ENCODE measurements at regions not wholly inside any gene's neighbourhood (a gene's known extent, or its start where the extent isn't known, plus 50 kb on each side); places are given as distances from the start of the nearest gene placed in this dataset.

DNA sequence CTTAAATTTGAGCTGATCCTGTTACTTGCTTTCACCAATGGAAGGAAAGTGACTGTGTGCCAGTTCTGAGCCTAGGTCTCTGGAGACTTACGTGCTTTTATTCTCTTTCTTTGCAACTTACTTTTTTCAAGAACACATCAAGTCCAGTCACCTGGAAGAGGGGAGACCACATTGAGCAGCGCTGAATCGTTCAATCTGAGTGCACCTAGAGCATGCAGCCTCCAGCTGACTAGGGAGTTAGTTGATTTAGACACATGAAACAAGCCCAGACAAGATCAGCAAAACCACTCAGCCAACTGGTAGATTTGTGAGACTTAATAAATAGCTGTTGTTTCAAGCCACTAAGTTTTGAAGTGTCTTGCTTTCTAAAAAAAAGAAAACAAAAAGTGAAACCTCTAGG lies 1014.8 kb upstream of the FBXO33 start:
- H3K4me3 Mint-ChIP-seq, result no peak overlapping the region
- no peaks in the 10 kb centered on the region for H3K9me3 Mint-ChIP-seq
- no peaks in the 10 kb centered on the region for H3K36me3 Mint-ChIP-seq
- no peak overlapping the region for H3K27ac Mint-ChIP-seq
- H3K4me1 Mint-ChIP-seq, result no peaks in the 10 kb centered on the region
- no peaks in the 10 kb centered on the region for H3K27me3 Mint-ChIP-seq

DNA sequence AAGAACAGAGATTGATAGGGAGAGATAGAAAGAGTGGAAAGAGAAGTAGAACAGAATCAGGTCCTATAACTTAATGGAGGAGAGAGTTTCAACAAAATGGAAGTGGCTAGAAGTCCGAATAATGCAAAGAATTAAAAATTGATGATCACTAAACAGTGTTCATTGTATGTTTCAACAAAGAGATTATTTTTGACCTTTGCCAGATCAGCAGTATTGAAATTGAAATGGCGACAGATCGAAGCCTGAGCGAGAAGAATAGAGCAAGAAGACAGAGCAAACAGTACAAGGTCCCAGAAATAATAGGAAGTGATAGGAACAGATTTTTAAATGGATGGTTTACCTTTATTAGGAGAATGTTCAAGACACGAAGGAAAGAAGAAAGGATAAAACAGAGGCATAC lies 1012.8 kb upstream of the FBXO33 start:
- H3K27ac Mint-ChIP-seq, result no peak overlapping the region
- no peak overlapping the region for H3K4me3 Mint-ChIP-seq
- no peaks in the 10 kb centered on the region for H3K4me1 Mint-ChIP-seq
- H3K36me3 Mint-ChIP-seq, result no peaks in the 10 kb centered on the region
- no peaks in the 10 kb centered on the region for H3K9me3 Mint-ChIP-seq
- H3K27me3 Mint-ChIP-seq, result no peaks in the 10 kb centered on the region

DNA sequence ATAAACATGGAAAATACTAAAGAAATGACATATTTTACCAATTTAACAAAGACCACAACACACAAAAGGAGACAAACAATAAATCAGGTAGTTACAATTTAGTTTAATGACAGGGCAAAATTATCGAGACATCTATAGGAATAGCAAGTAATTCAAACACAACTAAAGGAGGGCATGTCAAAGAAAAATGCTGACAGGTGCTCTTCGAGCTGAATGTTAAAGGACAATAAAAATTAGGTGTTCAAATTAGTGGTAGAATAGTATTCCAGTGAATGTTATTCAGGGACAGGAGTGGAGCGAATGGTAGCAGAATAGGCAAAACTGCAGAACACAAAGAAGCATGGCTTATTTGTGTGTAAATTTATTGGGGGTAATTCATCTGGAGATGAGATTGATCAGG lies 1004.3 kb upstream of the FBXO33 start:
- Mint-ChIP-seq H3K27me3 (no peaks in the 10 kb centered on the region), H3K27ac (no peak overlapping the region), H3K4me1 (no peaks in the 10 kb centered on the region), H3K4me3 (no peak overlapping the region), H3K9me3 (no peaks in the 10 kb centered on the region), H3K36me3 (no peaks in the 10 kb centered on the region)

DNA sequence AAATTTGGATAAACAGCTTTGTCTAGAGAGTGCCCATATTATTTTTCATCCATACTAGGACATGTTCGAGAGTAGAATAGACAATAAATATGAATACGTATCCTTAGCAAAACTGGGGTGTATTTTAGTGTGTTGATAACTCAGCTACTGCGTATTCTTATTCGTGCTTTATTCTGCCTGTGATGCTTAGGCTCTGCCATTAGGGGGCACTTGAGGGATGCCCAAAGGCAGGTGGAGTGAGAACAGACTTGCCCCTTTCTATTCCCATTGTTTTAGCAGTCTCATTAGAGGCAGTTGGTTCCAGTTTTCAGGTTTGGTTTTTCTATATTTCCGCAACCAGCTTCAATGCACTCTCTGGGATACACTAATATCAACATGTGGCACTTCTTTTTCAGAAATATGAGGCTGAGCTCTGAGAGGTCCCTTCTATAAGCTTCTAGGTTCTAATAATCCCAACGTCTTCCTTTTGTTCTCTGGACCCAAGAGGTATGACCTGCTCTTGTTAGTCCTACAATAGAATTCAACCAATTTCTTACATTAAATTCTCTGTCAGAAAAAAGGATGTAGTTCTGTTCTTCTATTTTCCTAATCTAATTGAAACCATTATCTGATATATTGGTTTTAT lies 985.7 kb upstream of the FBXO33 start:
- Mint-ChIP-seq H3K27ac (no peak overlapping the region), H3K36me3 (no peaks in the 10 kb centered on the region), H3K27me3 (no peaks in the 10 kb centered on the region), H3K9me3 (no peaks in the 10 kb centered on the region), H3K4me1 (no peaks in the 10 kb centered on the region), H3K4me3 (peak overlapping the region; percentile 3)

DNA sequence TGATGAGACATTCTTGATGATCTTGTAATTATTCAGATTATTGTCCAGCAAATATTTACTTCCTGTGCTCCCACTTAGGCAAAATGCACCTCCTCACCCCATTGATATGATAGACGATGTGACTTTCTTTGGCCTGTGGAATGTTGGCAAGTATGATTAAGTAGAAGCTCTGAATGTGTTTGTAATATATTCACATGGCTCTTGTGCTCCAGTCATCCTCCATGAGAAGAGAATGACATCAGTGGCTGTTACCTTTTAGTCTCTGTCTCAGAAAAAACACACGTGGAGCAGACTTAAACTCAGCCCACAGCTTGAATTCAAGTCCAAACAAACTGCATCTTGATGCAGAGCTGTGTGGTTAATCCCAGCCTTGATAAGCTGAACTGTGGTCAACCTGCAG lies 984.3 kb upstream of the FBXO33 start:
- no peaks in the 10 kb centered on the region for H3K36me3 Mint-ChIP-seq
- H3K4me1 Mint-ChIP-seq, result no peaks in the 10 kb centered on the region
- H3K4me3 Mint-ChIP-seq, result no peak overlapping the region
- no peak overlapping the region for H3K27ac Mint-ChIP-seq
- H3K27me3 Mint-ChIP-seq, result no peaks in the 10 kb centered on the region
- no peaks in the 10 kb centered on the region for H3K9me3 Mint-ChIP-seq

DNA sequence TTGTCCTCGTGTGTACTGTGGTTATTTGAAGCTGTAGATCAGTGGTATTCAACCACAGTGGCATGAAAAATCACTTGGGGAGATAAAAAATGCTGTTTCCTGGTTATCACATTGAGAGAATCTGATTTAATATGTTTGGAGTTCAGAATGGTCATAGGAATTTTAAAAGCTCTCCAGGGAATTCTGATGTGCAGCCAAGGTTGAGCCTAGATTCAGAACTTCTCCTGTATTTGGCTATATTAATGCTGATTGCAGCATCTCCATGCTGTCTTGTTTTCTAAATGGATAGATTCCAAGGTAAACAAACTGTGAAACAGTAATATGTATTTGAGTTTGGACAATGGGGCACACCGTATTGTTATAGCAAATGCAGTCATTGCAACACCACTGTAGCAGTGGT lies 982.2 kb upstream of the FBXO33 start:
- Mint-ChIP-seq H3K9me3 (no peaks in the 10 kb centered on the region), H3K36me3 (no peaks in the 10 kb centered on the region), H3K4me1 (no peaks in the 10 kb centered on the region), H3K27ac (no peak overlapping the region), H3K4me3 (no peak overlapping the region), H3K27me3 (no peaks in the 10 kb centered on the region)

DNA sequence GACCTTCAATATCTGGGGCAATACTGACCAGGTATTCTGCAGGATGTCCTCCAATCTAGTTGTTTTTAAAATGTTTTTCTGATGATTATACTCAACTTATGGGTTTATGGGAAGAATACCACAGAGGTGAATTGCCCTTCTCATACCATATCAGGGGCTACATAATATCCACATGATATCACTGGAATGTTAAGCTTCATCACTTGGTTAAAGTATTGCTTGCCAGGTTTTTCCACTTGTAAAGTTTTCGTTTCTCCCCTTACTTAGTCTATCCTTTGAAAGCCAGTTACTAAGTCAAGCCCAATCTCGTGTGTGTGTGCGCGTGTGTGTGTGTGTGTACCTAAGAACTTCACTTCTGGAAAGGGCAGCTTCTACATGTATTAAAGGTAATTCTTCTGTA lies 980.9 kb upstream of the FBXO33 start:
- Mint-ChIP-seq H3K4me1 (no peaks in the 10 kb centered on the region), H3K4me3 (no peak overlapping the region), H3K27me3 (no peaks in the 10 kb centered on the region), H3K27ac (no peak overlapping the region), H3K36me3 (no peaks in the 10 kb centered on the region), H3K9me3 (no peaks in the 10 kb centered on the region)

DNA sequence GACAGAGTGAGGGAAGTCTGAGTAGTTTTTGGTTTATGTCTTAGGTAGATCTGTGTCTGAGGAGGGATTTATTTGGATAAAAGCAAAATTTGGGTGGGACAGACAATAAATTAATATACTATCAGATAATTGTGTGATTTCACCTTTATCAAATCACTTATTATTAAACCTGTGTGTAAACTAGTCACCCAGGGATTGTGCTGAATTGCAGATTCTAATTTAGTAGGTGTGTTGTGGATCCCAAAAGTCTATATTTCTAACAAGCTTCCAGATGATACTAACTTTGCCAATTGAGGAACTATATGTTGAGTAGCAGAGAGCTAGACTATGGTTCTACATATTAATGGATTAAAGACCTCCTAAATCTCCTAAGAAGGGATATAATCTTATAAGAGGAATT lies 978.5 kb upstream of the FBXO33 start:
- Mint-ChIP-seq H3K4me1 (no peaks in the 10 kb centered on the region), H3K9me3 (peaks cover 14% of the 10 kb centered on the region), H3K4me3 (no peak overlapping the region), H3K27ac (no peak overlapping the region), H3K36me3 (no peaks in the 10 kb centered on the region), H3K27me3 (no peaks in the 10 kb centered on the region)

DNA sequence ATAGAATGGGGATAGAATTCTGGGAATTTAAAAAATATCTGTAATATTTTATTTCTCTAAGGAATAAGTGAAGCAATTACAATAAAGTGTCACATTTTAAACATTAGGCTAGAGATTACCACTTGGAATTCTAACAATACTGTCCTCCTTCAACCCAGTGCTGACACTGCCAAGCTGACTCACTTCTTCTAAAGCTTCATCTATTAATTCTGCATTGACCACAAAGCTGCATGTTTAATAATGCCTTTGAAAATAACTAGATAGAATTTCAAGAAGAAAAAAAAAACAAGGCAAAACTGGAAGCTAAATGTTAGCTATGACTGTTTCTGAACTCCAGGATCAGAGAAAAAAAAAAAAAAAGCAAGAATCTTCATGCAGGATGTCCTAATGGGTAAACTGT lies 970.7 kb upstream of the FBXO33 start:
- Mint-ChIP-seq H3K27ac (no peak overlapping the region), H3K4me1 (no peaks in the 10 kb centered on the region), H3K4me3 (no peak overlapping the region), H3K36me3 (no peaks in the 10 kb centered on the region), H3K9me3 (peaks cover 14% of the 10 kb centered on the region), H3K27me3 (no peaks in the 10 kb centered on the region)

DNA sequence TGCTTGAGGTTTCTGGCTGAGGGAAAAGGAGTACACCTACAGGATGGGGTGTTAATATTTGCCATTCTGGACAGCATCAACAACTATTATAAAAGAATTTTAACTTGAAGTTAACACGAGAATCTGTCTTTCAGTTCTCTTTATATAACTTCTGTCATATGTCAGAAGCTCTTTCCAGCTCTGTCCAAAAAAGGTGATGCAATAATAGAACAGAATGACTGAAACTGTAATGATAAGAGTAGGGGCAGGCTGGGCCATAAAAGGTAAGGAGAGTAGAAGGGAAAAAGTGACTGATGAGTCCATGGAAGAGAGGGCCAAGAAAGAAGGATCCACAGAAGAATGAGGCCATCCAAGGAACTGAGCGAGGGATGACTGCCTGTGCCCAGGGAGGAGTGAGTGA lies 966.7 kb upstream of the FBXO33 start:
- Mint-ChIP-seq H3K27ac (no peak overlapping the region), H3K9me3 (no peaks in the 10 kb centered on the region), H3K4me1 (no peaks in the 10 kb centered on the region), H3K36me3 (no peaks in the 10 kb centered on the region), H3K4me3 (no peak overlapping the region), H3K27me3 (no peaks in the 10 kb centered on the region)

DNA sequence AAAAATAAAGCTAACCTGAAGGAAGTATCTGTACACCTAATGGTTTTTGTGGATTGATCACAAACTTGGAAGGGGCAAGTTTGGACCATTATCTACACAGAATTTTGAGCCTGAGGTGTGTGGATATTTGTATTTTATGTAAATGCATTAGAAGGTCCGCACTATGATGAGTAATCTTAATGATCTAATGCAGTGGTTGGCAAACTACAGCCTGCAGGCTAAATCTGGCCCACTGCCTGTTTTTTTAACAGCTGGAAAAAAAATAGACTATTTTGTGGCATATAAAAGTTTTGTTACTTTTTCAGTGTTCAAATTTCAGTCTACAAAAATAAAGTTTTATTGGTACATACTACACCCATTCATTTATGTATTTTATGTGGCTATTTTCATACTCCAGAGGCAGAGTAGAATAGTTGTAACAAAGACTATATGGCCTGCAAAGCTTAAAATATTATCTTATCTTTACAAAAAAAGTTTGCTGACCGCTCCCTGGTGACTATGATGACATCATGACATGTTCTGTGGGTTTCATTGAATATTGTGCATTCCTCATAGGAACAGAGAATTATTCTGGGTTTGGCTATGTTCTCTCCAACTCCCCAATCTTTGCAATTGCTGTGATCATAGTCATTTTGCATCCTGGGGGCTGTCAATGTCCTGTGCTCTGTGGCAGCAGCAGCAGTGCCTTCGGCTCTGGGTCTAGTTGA lies 962.6 kb upstream of the FBXO33 start:
- H3K4me1 Mint-ChIP-seq, result no peaks in the 10 kb centered on the region
- H3K9me3 Mint-ChIP-seq, result no peaks in the 10 kb centered on the region
- H3K27ac Mint-ChIP-seq, result no peak overlapping the region
- no peaks in the 10 kb centered on the region for H3K27me3 Mint-ChIP-seq
- no peak overlapping the region for H3K4me3 Mint-ChIP-seq
- no peaks in the 10 kb centered on the region for H3K36me3 Mint-ChIP-seq

DNA sequence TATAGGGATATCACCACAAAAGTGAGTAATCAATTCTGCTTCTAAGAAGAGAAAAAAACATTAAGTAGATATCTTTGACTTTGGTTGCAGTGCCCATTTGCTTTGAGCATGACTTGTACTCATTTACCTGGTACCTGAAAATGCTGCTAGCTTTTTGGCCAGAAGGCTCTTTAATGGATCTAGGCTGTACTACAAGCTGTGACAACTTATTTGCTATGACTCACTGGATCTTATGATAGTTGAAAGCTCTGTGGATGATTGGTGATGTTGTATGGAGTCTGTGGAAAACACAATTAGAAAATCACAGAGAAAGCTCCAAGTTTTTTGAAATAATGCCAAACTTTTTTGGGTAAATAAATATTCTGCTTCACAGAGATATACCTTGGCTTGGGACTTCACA lies 960.9 kb upstream of the FBXO33 start:
- Mint-ChIP-seq H3K27ac (no peak overlapping the region), H3K27me3 (no peaks in the 10 kb centered on the region), H3K4me3 (no peak overlapping the region), H3K9me3 (no peaks in the 10 kb centered on the region), H3K36me3 (no peaks in the 10 kb centered on the region), H3K4me1 (no peaks in the 10 kb centered on the region)

DNA sequence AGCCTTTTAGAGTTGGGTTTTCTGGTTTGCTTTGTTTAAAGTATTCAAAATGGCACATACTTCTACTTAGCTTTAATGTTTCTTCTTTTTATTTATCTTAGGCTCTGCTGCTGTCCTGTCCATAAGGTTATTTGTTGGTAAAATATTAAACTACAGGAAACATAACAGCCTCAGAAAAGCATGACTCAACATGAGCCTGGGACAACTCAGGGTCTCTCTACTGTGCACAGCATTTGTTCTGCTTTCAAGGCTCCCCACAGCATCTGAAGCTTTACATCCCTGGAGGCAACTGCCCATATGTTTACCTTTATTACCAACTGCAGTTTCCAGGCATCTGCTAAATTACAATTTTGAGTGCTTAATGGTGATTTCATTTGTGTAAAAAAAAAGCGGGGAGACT lies 954.2 kb upstream of the FBXO33 start:
- H3K27me3 Mint-ChIP-seq, result no peaks in the 10 kb centered on the region
- no peaks in the 10 kb centered on the region for H3K9me3 Mint-ChIP-seq
- no peaks in the 10 kb centered on the region for H3K4me1 Mint-ChIP-seq
- no peak overlapping the region for H3K4me3 Mint-ChIP-seq
- H3K27ac Mint-ChIP-seq, result no peak overlapping the region
- no peaks in the 10 kb centered on the region for H3K36me3 Mint-ChIP-seq

DNA sequence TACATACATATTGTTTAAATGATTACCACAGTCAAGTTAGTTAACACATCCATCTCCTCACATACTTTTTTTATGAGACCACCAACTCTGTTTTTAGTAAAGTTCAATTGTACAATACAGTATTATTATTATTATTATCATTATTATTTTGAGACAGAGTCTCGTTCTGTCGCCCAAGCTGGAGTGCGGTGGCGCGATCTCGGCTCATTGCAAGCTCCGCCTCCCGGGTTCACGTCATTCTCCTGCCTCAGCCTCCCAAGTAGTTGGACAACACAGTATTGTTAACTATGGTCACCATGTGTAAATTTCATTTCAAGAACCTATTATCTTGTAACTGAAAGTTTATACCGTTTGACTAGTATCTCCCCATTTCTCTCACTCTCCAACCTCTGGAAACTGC lies 942.0 kb upstream of the FBXO33 start:
- Mint-ChIP-seq H3K4me1 (no peaks in the 10 kb centered on the region), H3K27ac (no peak overlapping the region), H3K9me3 (no peaks in the 10 kb centered on the region), H3K36me3 (no peaks in the 10 kb centered on the region), H3K27me3 (no peaks in the 10 kb centered on the region), H3K4me3 (no peak overlapping the region)

DNA sequence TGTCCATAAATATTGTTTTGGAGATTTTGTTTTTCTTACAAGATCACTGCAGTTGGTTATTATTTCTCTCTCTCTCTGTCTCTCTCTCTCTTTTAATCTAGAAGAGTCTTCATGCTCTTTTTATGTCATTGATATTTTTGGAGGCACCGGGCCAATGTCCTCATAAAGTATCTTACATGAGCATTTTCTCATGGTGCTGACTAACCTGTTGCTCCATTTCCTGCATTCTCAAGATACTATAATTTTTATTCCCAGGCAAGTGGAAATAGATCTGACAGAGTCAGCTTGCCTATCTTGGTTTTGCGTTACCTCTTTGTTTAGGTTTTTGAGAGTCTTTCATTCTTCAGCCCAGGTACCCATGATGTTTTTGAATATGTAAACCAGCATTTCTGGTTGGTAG lies 938.8 kb upstream of the FBXO33 start:
- Mint-ChIP-seq H3K27ac (no peak overlapping the region), H3K27me3 (no peaks in the 10 kb centered on the region), H3K36me3 (no peaks in the 10 kb centered on the region), H3K9me3 (no peaks in the 10 kb centered on the region), H3K4me3 (no peak overlapping the region), H3K4me1 (peaks cover under 1% of the 10 kb centered on the region)

DNA sequence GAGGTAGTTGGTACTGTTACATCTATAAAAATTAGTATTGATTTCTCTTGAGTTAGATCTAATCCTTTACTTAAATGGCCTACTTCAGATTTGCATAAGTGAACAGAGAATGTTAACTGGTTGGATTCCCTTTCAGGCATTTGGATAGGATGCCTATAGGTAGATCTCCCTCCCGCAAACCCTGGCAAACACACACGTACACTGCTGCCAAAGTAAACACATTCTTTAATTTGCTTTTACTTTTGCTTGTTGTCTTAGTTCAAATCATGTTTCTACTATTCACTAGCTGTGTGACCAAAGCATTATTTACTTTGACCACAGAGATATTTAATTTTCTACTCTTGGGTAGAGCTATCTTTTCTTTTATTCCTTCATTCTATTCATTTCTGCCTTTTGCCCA lies 936.1 kb upstream of the FBXO33 start:
- peaks cover 14% of the 10 kb centered on the region for H3K4me1 Mint-ChIP-seq
- no peaks in the 10 kb centered on the region for H3K36me3 Mint-ChIP-seq
- H3K27me3 Mint-ChIP-seq, result no peaks in the 10 kb centered on the region
- H3K4me3 Mint-ChIP-seq, result no peak overlapping the region
- no peak overlapping the region for H3K27ac Mint-ChIP-seq
- peaks cover 9% of the 10 kb centered on the region for H3K9me3 Mint-ChIP-seq

DNA sequence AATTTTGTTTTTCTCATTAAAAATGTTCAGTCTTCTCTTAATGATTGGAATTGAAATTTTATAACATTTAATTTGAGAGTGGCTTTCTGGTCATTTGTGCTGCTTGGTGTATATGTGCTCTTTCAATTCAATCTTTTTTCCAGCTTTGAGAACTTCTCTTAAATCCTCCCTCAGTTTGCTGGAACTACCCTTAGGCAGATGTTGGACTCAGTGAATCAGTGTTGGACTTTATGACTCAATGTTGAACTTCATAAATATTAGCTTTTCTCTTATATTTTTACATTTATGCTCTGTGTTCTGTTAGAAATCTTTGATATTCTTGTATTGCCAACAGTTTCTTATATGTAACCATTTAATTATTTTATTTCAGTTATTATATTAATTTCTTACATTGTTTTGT lies 935.5 kb upstream of the FBXO33 start:
- Mint-ChIP-seq H3K27ac (no peak overlapping the region), H3K36me3 (no peaks in the 10 kb centered on the region), H3K4me3 (no peak overlapping the region), H3K27me3 (no peaks in the 10 kb centered on the region), H3K9me3 (peaks cover 10% of the 10 kb centered on the region), H3K4me1 (peaks cover 14% of the 10 kb centered on the region)
